ENCODE measurements at regions not wholly inside any gene's neighbourhood (a gene's known extent, or its start where the extent isn't known, plus 50 kb on each side); places are given as distances from the start of the nearest gene placed in this dataset.

DNA sequence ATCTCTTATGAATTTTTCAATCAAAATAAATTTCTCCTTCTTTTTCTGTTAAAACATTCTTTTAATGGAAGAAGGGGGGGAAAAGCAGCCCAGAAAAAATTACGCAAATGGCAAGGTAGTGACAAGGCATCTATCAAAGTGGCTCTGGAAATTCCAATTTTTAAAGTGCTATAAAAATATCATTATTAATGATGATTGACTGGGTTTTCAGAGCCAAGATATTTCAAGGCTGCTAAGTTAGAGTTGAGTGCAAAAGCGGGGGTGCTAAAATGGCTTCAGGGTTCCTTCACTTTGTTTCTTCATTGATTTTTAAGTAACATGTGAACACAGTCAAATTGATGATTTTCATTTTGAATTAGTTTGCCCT, 171.6 kb upstream of the CITED2 start:
- no peak overlapping the region for H3K4me3 ChIP-seq (ENCODE audit: low read length)
- TF ChIP-seq, protein P1, sequence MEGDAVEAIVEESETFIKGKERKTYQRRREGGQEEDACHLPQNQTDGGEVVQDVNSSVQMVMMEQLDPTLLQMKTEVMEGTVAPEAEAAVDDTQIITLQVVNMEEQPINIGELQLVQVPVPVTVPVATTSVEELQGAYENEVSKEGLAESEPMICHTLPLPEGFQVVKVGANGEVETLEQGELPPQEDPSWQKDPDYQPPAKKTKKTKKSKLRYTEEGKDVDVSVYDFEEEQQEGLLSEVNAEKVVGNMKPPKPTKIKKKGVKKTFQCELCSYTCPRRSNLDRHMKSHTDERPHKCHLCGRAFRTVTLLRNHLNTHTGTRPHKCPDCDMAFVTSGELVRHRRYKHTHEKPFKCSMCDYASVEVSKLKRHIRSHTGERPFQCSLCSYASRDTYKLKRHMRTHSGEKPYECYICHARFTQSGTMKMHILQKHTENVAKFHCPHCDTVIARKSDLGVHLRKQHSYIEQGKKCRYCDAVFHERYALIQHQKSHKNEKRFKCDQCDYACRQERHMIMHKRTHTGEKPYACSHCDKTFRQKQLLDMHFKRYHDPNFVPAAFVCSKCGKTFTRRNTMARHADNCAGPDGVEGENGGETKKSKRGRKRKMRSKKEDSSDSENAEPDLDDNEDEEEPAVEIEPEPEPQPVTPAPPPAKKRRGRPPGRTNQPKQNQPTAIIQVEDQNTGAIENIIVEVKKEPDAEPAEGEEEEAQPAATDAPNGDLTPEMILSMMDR (conservative IDR thresholded peaks at IDR 0.05; ENCODE audit: low read depth, low read length) = no peak
- DNase-seq (ENCODE audit: low read depth) = no peak

DNA sequence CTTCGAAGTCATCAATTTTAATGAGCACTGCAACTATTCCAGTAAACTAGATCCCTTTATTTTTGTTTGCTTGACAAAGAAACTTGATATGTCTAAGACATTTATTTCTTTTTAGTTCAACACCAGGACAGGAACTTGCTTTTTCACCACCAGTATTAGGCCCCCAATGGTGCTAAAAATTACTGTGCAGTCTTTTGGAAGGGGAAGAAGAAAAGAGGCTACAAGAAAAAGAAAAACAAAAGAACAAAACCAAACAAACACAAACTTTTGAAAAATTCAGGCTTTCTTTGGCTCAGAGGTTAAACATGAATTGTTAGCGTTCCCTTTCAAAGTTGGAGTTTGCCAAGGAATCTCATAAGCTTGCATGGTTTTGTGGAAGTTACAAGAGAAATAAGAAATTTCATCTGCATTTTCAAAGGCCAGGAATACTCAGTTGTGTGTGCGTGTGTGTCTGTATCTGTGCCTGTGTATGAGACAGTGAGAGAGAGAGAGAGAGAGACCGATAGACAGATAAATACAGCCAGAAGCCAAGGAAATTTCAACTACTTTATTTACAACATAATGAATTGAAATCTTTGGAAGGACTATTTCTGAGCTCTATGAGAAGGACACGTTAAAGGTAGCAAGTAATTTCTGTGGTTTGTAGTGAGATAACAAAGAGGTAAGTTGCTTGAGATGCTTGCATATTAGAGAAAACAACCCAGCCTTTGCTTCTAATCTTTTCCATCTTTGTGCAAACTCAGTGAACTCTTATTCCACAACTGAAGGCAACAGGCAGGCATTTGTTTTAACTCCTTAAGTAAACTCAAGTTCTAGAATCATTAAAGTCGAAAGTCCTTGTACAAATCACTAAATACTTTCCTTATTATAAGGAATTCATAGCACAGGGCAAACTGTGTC, 171.0 kb upstream of the CITED2 start:
- no peak overlapping the region for H3K4me3 ChIP-seq (ENCODE audit: low read length)
- no peak for DNase-seq (ENCODE audit: low read depth)
- TF ChIP-seq, protein P1 (conservative IDR thresholded peaks at IDR 0.05; ENCODE audit: low read depth, low read length) = no peak

DNA sequence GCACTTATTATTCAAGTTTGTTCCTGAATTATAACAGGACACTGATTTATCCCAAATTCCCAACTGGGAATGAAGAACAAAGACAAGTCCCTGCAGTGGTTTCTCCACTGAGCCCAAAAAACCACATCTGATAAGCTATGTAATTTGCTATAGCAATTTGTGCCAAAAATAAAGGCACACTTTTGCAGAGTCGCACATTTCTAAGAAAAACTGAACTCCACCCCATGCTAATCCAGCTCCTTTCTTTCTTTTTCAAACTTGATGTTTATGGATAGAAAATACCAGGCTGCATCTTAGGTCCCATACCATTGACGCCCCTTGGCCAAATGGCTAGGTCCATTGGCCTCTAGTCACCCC, 170.2 kb upstream of the CITED2 start:
- TF ChIP-seq, protein P1 (conservative IDR thresholded peaks at IDR 0.05; ENCODE audit: low read depth, low read length) = no peak
- H3K4me3 ChIP-seq (ENCODE audit: low read length) = no peak overlapping the region
- no peak for DNase-seq (ENCODE audit: low read depth)

DNA sequence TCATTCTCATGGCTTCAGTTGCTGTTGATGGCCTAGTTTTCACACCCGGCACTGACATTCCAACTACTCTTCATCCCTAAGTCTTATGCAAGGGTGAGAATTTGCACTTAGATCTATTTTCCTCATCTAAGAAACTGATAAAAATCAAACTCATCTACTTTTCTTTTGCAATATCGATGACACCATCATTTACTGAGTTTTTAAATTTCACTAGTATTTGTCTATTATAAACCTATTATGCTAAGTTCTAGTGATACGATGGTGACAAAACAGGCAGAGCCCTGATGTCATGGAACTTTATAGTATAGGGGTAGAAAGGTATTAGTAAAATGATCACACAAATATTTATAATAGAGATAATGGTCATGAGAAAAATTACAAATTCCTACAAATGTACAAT, 167.9 kb upstream of the CITED2 start:
- H3K4me3 ChIP-seq (ENCODE audit: low read length) = no peak overlapping the region
- TF ChIP-seq, protein P1 (conservative IDR thresholded peaks at IDR 0.05; ENCODE audit: low read depth, low read length) = no peak
- DNase-seq (ENCODE audit: low read depth) = no peak

DNA sequence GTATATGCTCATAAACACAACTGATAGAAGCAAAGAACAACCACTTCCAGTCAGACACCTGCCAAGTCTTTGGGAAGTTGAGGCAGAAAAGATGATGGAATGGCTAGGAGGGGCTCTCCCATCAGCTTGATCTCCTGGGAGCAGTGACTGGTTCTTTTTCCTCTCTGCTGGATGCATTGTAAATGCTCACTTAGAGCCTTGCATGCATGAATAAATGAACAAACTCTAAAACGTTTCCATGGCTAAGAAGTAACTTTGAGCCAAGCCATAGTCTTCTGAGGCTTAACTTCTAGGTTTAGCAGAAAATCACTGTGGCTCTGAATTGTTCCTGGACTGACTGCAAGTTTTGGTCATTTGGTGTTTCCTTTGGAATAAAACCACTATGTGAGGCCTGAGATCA, 166.4 kb upstream of the CITED2 start:
- no peak overlapping the region for H3K4me3 ChIP-seq (ENCODE audit: low read length)
- no peak for DNase-seq (ENCODE audit: low read depth)
- TF ChIP-seq, protein P1 (conservative IDR thresholded peaks at IDR 0.05; ENCODE audit: low read depth, low read length) = no peak

DNA sequence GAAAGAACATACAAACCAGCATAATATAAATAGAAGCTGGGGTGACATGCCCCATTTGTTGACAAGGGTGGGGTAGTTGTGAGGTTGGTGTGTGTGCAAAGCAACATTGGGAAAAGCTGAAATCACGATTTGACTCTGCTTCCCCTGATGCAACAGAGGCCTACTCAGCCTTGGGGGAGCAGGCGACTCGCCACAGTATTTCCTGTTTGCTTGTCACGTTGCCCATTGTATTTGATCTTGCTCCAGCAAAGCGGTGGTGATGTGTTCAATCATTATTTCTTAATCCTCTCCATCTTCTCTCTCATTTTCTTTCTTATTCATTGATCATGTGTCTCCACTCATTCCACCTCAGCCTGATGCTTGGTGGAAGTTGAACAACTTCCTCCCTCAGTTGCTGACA, 165.8 kb upstream of the CITED2 start:
- TF ChIP-seq, protein P1 (conservative IDR thresholded peaks at IDR 0.05; ENCODE audit: low read depth, low read length) = no peak
- DNase-seq (ENCODE audit: low read depth) = peak; percentile 59
- no peak overlapping the region for H3K4me3 ChIP-seq (ENCODE audit: low read length)

DNA sequence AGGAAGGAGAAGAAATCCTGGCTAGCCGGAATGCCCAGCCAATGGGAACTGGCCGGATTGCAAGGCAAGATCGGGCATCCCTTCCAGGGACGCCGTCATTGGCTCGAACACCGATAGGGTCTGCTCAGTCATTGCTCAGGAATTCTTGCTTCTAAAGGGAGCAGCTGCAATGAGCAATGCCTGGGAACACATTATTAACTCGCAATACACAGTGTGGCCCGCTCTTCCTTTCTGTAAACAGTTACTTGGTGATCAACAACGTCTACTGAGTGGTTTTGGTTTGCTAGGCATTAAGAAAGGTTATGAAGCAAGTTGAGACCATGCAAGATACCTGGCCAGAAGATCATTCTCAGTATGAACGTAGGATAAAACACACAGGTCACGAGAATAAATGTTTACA, 165.4 kb upstream of the CITED2 start:
- TF ChIP-seq, protein P1 (conservative IDR thresholded peaks at IDR 0.05; ENCODE audit: low read depth, low read length) = no peak
- peak; percentile 89 for DNase-seq (ENCODE audit: low read depth)
- no peak overlapping the region for H3K4me3 ChIP-seq (ENCODE audit: low read length)
